MCF 10A (cell line): ENCODE measurements at regions not wholly inside any gene's neighbourhood (a gene's known extent, or its start where the extent isn't known, plus 50 kb on each side); places are given as distances from the start of the nearest gene placed in this dataset.

ENCODE experiments used
- BruUV-seq: library from RNA; stranded (reverse); fragments of 400-500 nt; replicated peaks from 2 replicates; lab custom pipeline; 2021; lab: Mats Ljungman, UMichigan
- CTCF ChIA-PET: fragments of 300-600 bp; sonication (Branson Sonifier 250); formaldehyde crosslinking; extraction: SDS; loops from one replicate; lab custom pipeline; 2021; ENCODE audit warnings: antibody characterized with exemption, inconsistent platforms; lab: Yijun Ruan, JAX
- POLR2A ChIA-PET: fragments of 300-600, 350-650 bp; sonication (Branson Sonifier 250); formaldehyde crosslinking; extraction: SDS; loops from one replicate; lab custom pipeline; 2020; ENCODE audit warnings: antibody characterized with exemption, inconsistent platforms; lab: Yijun Ruan, JAX
- DNase-seq: peaks from one replicate; pipeline ENCODE4 v3.0.0-alpha.2; 2018; ENCODE audit not compliant: unreplicated experiment
- H3K27ac Mint-ChIP-seq: one replicate; pipeline ENCODE4 v1.8.0; 2022; ENCODE audit warnings: mild to moderate bottlenecking, low read depth, mixed read lengths; ENCODE audit not compliant: unreplicated experiment
- H3K27me3 Mint-ChIP-seq: one replicate; pipeline ENCODE4 v1.8.0; 2022; ENCODE audit warnings: mixed read lengths; ENCODE audit not compliant: insufficient read depth, unreplicated experiment
- H3K36me3 Mint-ChIP-seq: one replicate; pipeline ENCODE4 v1.8.0; 2022; ENCODE audit warnings: mild to moderate bottlenecking, moderate library complexity, mixed read lengths; ENCODE audit not compliant: insufficient read depth, unreplicated experiment
- H3K4me1 Mint-ChIP-seq: one replicate; pipeline ENCODE4 v1.8.0; 2022; ENCODE audit warnings: mixed read lengths; ENCODE audit not compliant: insufficient read depth, unreplicated experiment
- H3K4me3 Mint-ChIP-seq: one replicate; pipeline ENCODE4 v1.8.0; 2022; ENCODE audit warnings: mild to moderate bottlenecking, moderate library complexity, mixed read lengths; ENCODE audit not compliant: unreplicated experiment
- H3K9me3 Mint-ChIP-seq: one replicate; pipeline ENCODE4 v1.8.0; 2022; ENCODE audit warnings: mixed read lengths; ENCODE audit not compliant: unreplicated experiment
- CTCF ChIP-seq: fragments of 200-600 bp; IDR thresholded peaks from one replicate; pipeline ENCODE4 v1.8.0; 2022; ENCODE audit warnings: antibody characterized with exemption, mild to moderate bottlenecking; ENCODE audit not compliant: unreplicated experiment
- intact Hi-C: fragments of 100-400 bp; cut with micrococcal nuclease; formaldehyde crosslinking; loops from 2 replicates; pipeline ENCODE4 v1.14.1; 2022

- H3K9me3 Mint-ChIP-seq: no peaks in the 10 kb centered on the region
These were observed 384.1 kb upstream of the PLXNA2 start for GRCh38 chr1:208628022-208628914.

GRCh38 chr1:208631092-208631491 lies 386.9 kb upstream of the PLXNA2 start:
- Mint-ChIP-seq H3K27me3 (peaks cover 6% of the 10 kb centered on the region), H3K4me1 (no peaks in the 10 kb centered on the region), H3K9me3 (no peaks in the 10 kb centered on the region), H3K27ac (no peak overlapping the region), H3K4me3 (no peak overlapping the region), H3K36me3 (no peaks in the 10 kb centered on the region)
- intact Hi-C loops: no loop called here
- no peak for DNase-seq
- BruUV-seq: no TSS peak
- CTCF ChIA-PET: interaction anchor here (0.6 to 1.1 kb wide), 6 partner anchors 8 to 594 kb away, joined by 3 to 5 read pairs (median 3); no protein-coding TSS in a partner anchor
- POLR2A ChIA-PET: interaction anchor here (0.6 to 0.7 kb wide), 3 partner anchors 41 to 729 kb away, joined by 3 to 5 read pairs (median 4); no protein-coding TSS in a partner anchor
- no peak for TF ChIP-seq CTCF

More at GRCh38 chr1:208628022-208628914, 384.1 kb upstream of the PLXNA2 start:
- no peaks in the 10 kb centered on the region for H3K36me3 Mint-ChIP-seq
- intact Hi-C loops: no loop called here
- H3K27ac Mint-ChIP-seq: no peak overlapping the region
- DNase-seq: no peak
- no peak overlapping the region for H3K4me3 Mint-ChIP-seq
- H3K4me1 Mint-ChIP-seq: no peaks in the 10 kb centered on the region
- ChIA-PET POLR2A (no interaction called here), CTCF (interaction anchor here (0.6 to 1.9 kb wide), 5 partner anchors 12 to 1831 kb away, joined by 3 to 6 read pairs (median 4); no protein-coding TSS in a partner anchor)
- H3K27me3 Mint-ChIP-seq: no peaks in the 10 kb centered on the region
- no peak for TF ChIP-seq CTCF
- BruUV-seq: no TSS peak

- intact Hi-C loops: no loop called here
- Mint-ChIP-seq H3K4me3 (no peak overlapping the region), H3K27me3 (peaks cover 10% of the 10 kb centered on the region), H3K9me3 (no peaks in the 10 kb centered on the region), H3K27ac (no peak overlapping the region), H3K36me3 (no peaks in the 10 kb centered on the region), H3K4me1 (no peaks in the 10 kb centered on the region)
- POLR2A ChIA-PET: interaction anchor here (0.6 to 0.7 kb wide), 4 partner anchors 14 to 728 kb away, joined by 3 to 5 read pairs (median 4); no protein-coding TSS in a partner anchor
- DNase-seq: no peak
- BruUV-seq: no TSS peak
- CTCF ChIA-PET: interaction anchor here (0.6 to 1.1 kb wide), 7 partner anchors 8 to 594 kb away, joined by 3 to 6 read pairs (median 3); no protein-coding TSS in a partner anchor
- TF ChIP-seq CTCF: no peak
These were observed 387.3 kb upstream of the PLXNA2 start for GRCh38 chr1:208631506-208631905.

- Mint-ChIP-seq H3K9me3 (no peaks in the 10 kb centered on the region), H3K27ac (no peak overlapping the region), H3K27me3 (peaks cover 31% of the 10 kb centered on the region), H3K4me1 (no peaks in the 10 kb centered on the region), H3K4me3 (no peak overlapping the region), H3K36me3 (no peaks in the 10 kb centered on the region)
- intact Hi-C loops: no loop called here
- ChIA-PET CTCF (interaction anchor here (0.6 to 1.5 kb wide), 5 partner anchors 141 to 851 kb away, joined by 3 to 10 read pairs (median 4); no protein-coding TSS in a partner anchor), POLR2A (no interaction called here)
- no peak for TF ChIP-seq CTCF
- DNase-seq: no peak
- no TSS peak for BruUV-seq
These were observed 390.4 kb upstream of the PLXNA2 start for GRCh38 chr1:208634346-208635140.
